GM12878 (cell line): ENCODE measurements at regions not wholly inside any gene's neighbourhood (a gene's known extent, or its start where the extent isn't known, plus 50 kb on each side); places are given as distances from the start of the nearest gene placed in this dataset.

ENCODE experiments used
- ATAC-seq: fragments of 200-7000 bp; cut with Tn5 transposase; 3 replicates; pipeline ENCODE4 v1.9.1; 2020; ENCODE audit warnings: mild to moderate bottlenecking, moderate library complexity
- BruUV-seq: library from RNA; stranded (reverse); fragments of 400-500 nt; replicated peaks from 2 replicates; lab custom pipeline; 2021; lab: Mats Ljungman, UMichigan
- CTCF ChIA-PET: fragments of 300-600 bp; sonication (Branson Sonifier 250); formaldehyde crosslinking; extraction: SDS; loops from one replicate; lab custom pipeline; 2021; ENCODE audit warnings: inconsistent platforms; lab: Yijun Ruan, JAX
- POLR2A ChIA-PET: fragments of 350-600 bp; formaldehyde crosslinking; extraction: SDS; loops from one replicate; lab custom pipeline; 2021; ENCODE audit warnings: inconsistent platforms; lab: Charles Lee
- RAD21 ChIA-PET: fragments of 300-600 bp; sonication (Branson Sonifier 250); formaldehyde crosslinking; loops from one replicate; lab custom pipeline; 2023; ENCODE audit warnings: antibody characterized with exemption; ENCODE audit not compliant: unreplicated experiment; lab: Charles Lee
- SMC1A ChIA-PET: fragments of 300-600 bp; sonication (Branson Sonifier 250); formaldehyde crosslinking; loops from one replicate; lab custom pipeline; 2023; ENCODE audit not compliant: unreplicated experiment, uncharacterized antibody; lab: Charles Lee
- DNase-seq: peaks from one replicate; pipeline ENCODE4 v3.0.0-alpha.2; 2011; ENCODE audit warnings: low read depth, low spot score
- FAIRE-seq: peaks from 3 replicates; lab custom pipeline; 2011; peaks lifted over from hg19 to GRCh38; lab: Jason Lieb, UNC
- H2AFZ ChIP-seq: 2 replicates; pipeline ENCODE4 v1.6.0; 2011; ENCODE audit warnings: low read depth, low read length, control low read depth; ENCODE audit not compliant: control insufficient read depth
- H3K27ac ChIP-seq: 2 replicates; pipeline ENCODE4 v1.5.1; 2011; ENCODE audit warnings: control low read depth; ENCODE audit not compliant: control insufficient read depth, insufficient read depth
- H3K27me3 ChIP-seq, 2 experiments: replicated peaks in 1 of 2; 2 replicates each; pipeline versions ENCODE4 v1.6.0 to v1.6.1; 2011; ENCODE audit warnings: low read length in 1 of 2; ENCODE audit not compliant: control insufficient read depth in 2 of 2, insufficient read depth in 2 of 2
- H3K36me3 ChIP-seq, 2 experiments: 2 replicates each; pipeline ENCODE4 v1.5.1; 2011; ENCODE audit warnings: low read length in 1 of 2; ENCODE audit not compliant: control insufficient read depth in 2 of 2, insufficient read depth in 2 of 2
- H3K4me1 ChIP-seq: 2 replicates; pipeline ENCODE4 v1.6.1; 2011; ENCODE audit warnings: mild to moderate bottlenecking, low read length, moderate library complexity, mixed read lengths; ENCODE audit not compliant: control insufficient read depth, insufficient read depth
- H3K4me2 ChIP-seq: 2 replicates; pipeline ENCODE4 v1.6.0; 2011; ENCODE audit warnings: control low read depth; ENCODE audit not compliant: control insufficient read depth, insufficient read depth
- H3K4me3 ChIP-seq: fragments of 200-600 bp; sonication (generic); 2 replicates; pipeline ENCODE4 v1.5.1; 2016
- H3K79me2 ChIP-seq: 2 replicates; pipeline ENCODE4 v1.6.0; 2011; ENCODE audit warnings: low read length; ENCODE audit not compliant: control insufficient read depth, insufficient read depth
- H3K9ac ChIP-seq: 2 replicates; pipeline ENCODE4 v1.8.0; 2011; ENCODE audit warnings: low read length, control low read depth, mixed read lengths; ENCODE audit not compliant: control insufficient read depth, insufficient read depth
- H3K9me3 ChIP-seq: replicated peaks from 3 replicates; pipeline ENCODE4 v1.5.1; 2011; ENCODE audit warnings: mild to moderate bottlenecking, low read length; ENCODE audit not compliant: control insufficient read depth, insufficient read depth
- H4K20me1 ChIP-seq: 2 replicates; pipeline ENCODE4 v1.6.0; 2011; ENCODE audit not compliant: control insufficient read depth, insufficient read depth
- IKZF2 ChIP-seq, 2 experiments: fragments of 450-650 bp; IDR thresholded peaks; 2 replicates each; pipeline ENCODE4 v1.6.1; 2017; ENCODE audit warnings: mild to moderate bottlenecking in 2 of 2, moderate library complexity in 2 of 2
- KLF5 ChIP-seq: fragments of 450-650 bp; IDR thresholded peaks from 2 replicates; pipeline ENCODE4 v1.6.1; 2014; ENCODE audit warnings: mild to moderate bottlenecking; ENCODE audit not compliant: partially characterized antibody
- NBN ChIP-seq: fragments of 450-650 bp; IDR thresholded peaks from 2 replicates; pipeline ENCODE4 v1.6.1; 2016
- RB1 ChIP-seq: fragments of 450-650 bp; formaldehyde crosslinking; IDR thresholded peaks from 2 replicates; pipeline ENCODE4 v1.6.1; 2017; ENCODE audit warnings: mild to moderate bottlenecking, borderline replicate concordance
- RUNX3 ChIP-seq: IDR thresholded peaks from 2 replicates; pipeline ENCODE4 v1.6.1; 2012; ENCODE audit warnings: low read length, inconsistent platforms
- SPI1 ChIP-seq: IDR thresholded peaks from 2 replicates; pipeline ENCODE4 v1.6.1; 2011; ENCODE audit warnings: low read depth, mild to moderate bottlenecking, low read length, moderate library complexity, borderline replicate concordance; ENCODE audit not compliant: insufficient read depth
- WRNIP1 ChIP-seq: IDR thresholded peaks from 2 replicates; pipeline ENCODE4 v1.6.1; 2011; ENCODE audit warnings: low read depth, low read length, improper control_type of control experiment, borderline replicate concordance
- WGBS: methylation state at CpG from one replicate; pipeline ENCODE4 v1.1.6; 2016; ENCODE audit warnings: low lambda C conversion rate; ENCODE audit not compliant: insufficient replicate concordance, insufficient coverage; ENCODE audit errors: missing lambda C conversion rate; 5-methylcytosine and 5-hydroxymethylcytosine counted together
- in situ Hi-C: fragments of 300-500 bp; cut with MboI; formaldehyde crosslinking; loops from 9 replicates; pipeline ENCODE4 v1.14.3; 2018; ENCODE audit warnings: mixed read lengths
- intact Hi-C: fragments of 100-400 bp; cut with micrococcal nuclease; formaldehyde crosslinking; loops from one replicate; pipeline ENCODE4 v1.14.2; 2022; ENCODE audit not compliant: unreplicated experiment
- TF ChIP-seq, protein P1 (sequence below): fragments of 450-650 bp; IDR thresholded peaks from 2 replicates; pipeline ENCODE4 v1.6.1; 2016; ENCODE audit warnings: mild to moderate bottlenecking

DNA sequence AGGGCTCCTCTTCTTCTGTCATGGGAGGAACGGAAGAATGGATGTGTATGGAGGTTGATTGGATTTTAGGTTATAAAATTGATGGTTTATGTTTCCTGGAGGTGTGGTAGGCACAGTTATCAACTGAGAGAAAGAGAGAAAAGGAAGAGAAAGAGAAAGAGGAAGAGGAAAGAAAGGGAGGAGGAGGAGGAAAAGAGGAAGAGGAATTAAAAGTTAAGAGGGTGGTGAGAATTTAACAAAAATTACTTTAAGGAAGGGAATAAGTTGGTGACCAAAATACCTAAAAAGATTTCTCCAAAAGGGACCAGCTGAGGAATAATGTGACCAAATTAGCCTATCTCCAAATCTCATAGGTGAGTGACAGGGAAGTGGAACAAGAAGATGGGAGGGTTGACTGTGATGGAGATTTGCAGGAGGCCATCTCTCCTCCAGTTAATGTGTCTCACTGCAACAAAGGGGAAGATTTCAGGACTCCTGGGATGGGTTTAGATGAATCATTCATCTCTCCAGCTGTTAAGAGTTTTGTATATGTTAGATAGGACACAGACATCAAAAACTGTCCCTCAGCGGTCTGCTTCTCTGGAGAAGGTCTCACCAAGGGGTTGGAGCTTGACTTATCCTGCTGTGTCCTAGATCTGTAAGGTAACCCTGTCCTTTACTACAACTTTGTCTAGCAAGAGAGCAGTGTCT, 76.0 kb upstream of the TMC1 start:
- no peak for FAIRE-seq
- Histone ChIP-seq H3K27me3 (no peaks in the 10 kb centered on the region), H3K9ac (no peak overlapping the region), H3K4me2 (no peak overlapping the region), H3K4me1 (peaks cover 15% of the 10 kb centered on the region), H3K9me3 (no peaks in the 10 kb centered on the region), H3K36me3 (no peaks in the 10 kb centered on the region), H2AFZ (no peak overlapping the region), H3K27ac (no peak overlapping the region; the same call in none of the 2 replicates), H3K79me2 (no peaks in the 10 kb centered on the region), H3K4me3 (no peak overlapping the region), H4K20me1 (no peaks in the 10 kb centered on the region)
- RAD21 ChIA-PET: interaction anchor here (0.8 to 3.9 kb wide), 6 partner anchors 9 to 83 kb away, joined by 3 to 43 read pairs (median 17); no protein-coding TSS in a partner anchor
- ATAC-seq: no peak
- in situ Hi-C loops (no loop called here), intact Hi-C loops (loop anchor here (2.0 to 10.0 kb wide), 4 partner anchors 27 to 241 kb away; no protein-coding TSS in a partner anchor)
- WGBS: 53% methylated on average over 2 of the region's 2 CpGs
- TF ChIP-seq SPI1 (peak; percentile 30; the same call in 1 of the 2 replicates), RUNX3 (no peak), WRNIP1 (no peak), NBN (0 out of 2 replicates have a peak, but pooled peaks have one; percentile 41), IKZF2 (IDR thresholded peaks at IDR 0.05) (peak; percentile 44 to 47; a peak in 2 of 4 replicates), KLF5 (no peak), RB1 (no peak)
- TF ChIP-seq, protein P1, sequence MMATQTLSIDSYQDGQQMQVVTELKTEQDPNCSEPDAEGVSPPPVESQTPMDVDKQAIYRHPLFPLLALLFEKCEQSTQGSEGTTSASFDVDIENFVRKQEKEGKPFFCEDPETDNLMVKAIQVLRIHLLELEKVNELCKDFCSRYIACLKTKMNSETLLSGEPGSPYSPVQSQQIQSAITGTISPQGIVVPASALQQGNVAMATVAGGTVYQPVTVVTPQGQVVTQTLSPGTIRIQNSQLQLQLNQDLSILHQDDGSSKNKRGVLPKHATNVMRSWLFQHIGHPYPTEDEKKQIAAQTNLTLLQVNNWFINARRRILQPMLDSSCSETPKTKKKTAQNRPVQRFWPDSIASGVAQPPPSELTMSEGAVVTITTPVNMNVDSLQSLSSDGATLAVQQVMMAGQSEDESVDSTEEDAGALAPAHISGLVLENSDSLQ: peak; percentile 41; the same call in 1 of the 2 replicates
- no TSS peak for BruUV-seq
- no peak for DNase-seq
- CTCF ChIA-PET: interaction anchor here (1.0 to 6.2 kb wide), 5 partner anchors 14 to 164 kb away, joined by 3 to 46 read pairs (median 4); no protein-coding TSS in a partner anchor
- SMC1A ChIA-PET: interaction anchor here (0.6 to 5.8 kb wide), 17 partner anchors 9 to 549 kb away, joined by 3 to 73 read pairs (median 4); no protein-coding TSS in a partner anchor
- POLR2A ChIA-PET: interaction anchor here (1.0 to 2.6 kb wide), 6 partner anchors 12 to 85 kb away, joined by 3 to 13 read pairs (median 4); no protein-coding TSS in a partner anchor
